IMR-90 (cell line): ENCODE measurements at regions not wholly inside any gene's neighbourhood (a gene's known extent, or its start where the extent isn't known, plus 50 kb on each side); places are given as distances from the start of the nearest gene placed in this dataset.

ENCODE experiments used
- ATAC-seq: fragments of 200-7000 bp; cut with Tn5 transposase; 2 replicates; pipeline ENCODE4 v1.9.1; 2020; ENCODE audit warnings: low read depth, mild to moderate bottlenecking, moderate library complexity
- BruUV-seq: library from RNA; stranded (reverse); fragments of 400-500 nt; replicated peaks from 2 replicates; lab custom pipeline; 2021; lab: Mats Ljungman, UMichigan
- CTCF ChIA-PET: fragments of 300-600 bp; formaldehyde crosslinking; extraction: SDS; loops from one replicate; lab custom pipeline; 2021; ENCODE audit warnings: antibody characterized with exemption; lab: Yijun Ruan, JAX
- POLR2A ChIA-PET: fragments of 300-600 bp; sonication (Branson Sonifier 250); formaldehyde crosslinking; loops from one replicate; lab custom pipeline; 2022; ENCODE audit warnings: antibody characterized with exemption; ENCODE audit not compliant: unreplicated experiment; lab: Charles Lee
- DNase-seq: peaks from one replicate; pipeline ENCODE4 v3.0.0; 2013
- H2AFZ ChIP-seq: replicated peaks from 2 replicates; pipeline ENCODE3; 2013; ENCODE audit warnings: low read length, mild to moderate bottlenecking; ENCODE audit not compliant: poor library complexity
- H2AK5ac ChIP-seq: 2 replicates; pipeline ENCODE4 v1.6.1; 2013; ENCODE audit warnings: low read depth, low read length, inconsistent platforms
- H2AK9ac ChIP-seq: replicated peaks from 2 replicates; pipeline ENCODE3; 2013; ENCODE audit warnings: mild to moderate bottlenecking, low read depth, low read length, moderate library complexity; ENCODE audit not compliant: poor library complexity
- H2BK120ac ChIP-seq: 2 replicates; pipeline ENCODE4 v1.6.1; 2013; ENCODE audit warnings: low read depth, low read length, inconsistent platforms
- H2BK15ac ChIP-seq: 3 replicates; pipeline ENCODE4 v1.6.1; 2013; ENCODE audit warnings: low read depth, low read length, inconsistent platforms
- H2BK20ac ChIP-seq: 2 replicates; pipeline ENCODE4 v1.6.1; 2013; ENCODE audit warnings: low read depth, mild to moderate bottlenecking, inconsistent platforms, low read length, moderate library complexity
- H2BK5ac ChIP-seq: 2 replicates; pipeline ENCODE4 v1.6.1; 2013; ENCODE audit warnings: mild to moderate bottlenecking, low read depth, low read length, inconsistent platforms; ENCODE audit not compliant: poor library complexity, severe bottlenecking
- H3K14ac ChIP-seq: replicated peaks from 2 replicates; pipeline ENCODE4 v1.6.1; 2013; ENCODE audit warnings: low read depth, low read length, inconsistent platforms
- H3K18ac ChIP-seq: 2 replicates; pipeline ENCODE4 v1.6.1; 2013; ENCODE audit warnings: low read depth, low read length, control low read depth
- H3K23ac ChIP-seq: 2 replicates; pipeline ENCODE4 v1.6.1; 2013; ENCODE audit warnings: low read depth, low read length, inconsistent platforms
- H3K27ac ChIP-seq: 2 replicates; pipeline ENCODE4 v1.5.1; 2013; ENCODE audit warnings: mild to moderate bottlenecking, control low read depth, low read length; ENCODE audit not compliant: insufficient read depth
- H3K27me3 ChIP-seq: 2 replicates; pipeline ENCODE4 v1.6.1; 2013; ENCODE audit warnings: low read length; ENCODE audit not compliant: control insufficient read depth, insufficient read depth
- H3K36me3 ChIP-seq: 2 replicates; pipeline ENCODE4 v1.6.1; 2013; ENCODE audit warnings: low read length, mixed read lengths; ENCODE audit not compliant: control insufficient read depth, insufficient read depth
- H3K4ac ChIP-seq: 2 replicates; pipeline ENCODE4 v1.6.1; 2013; ENCODE audit warnings: low read depth, low read length, inconsistent platforms
- H3K4me1 ChIP-seq: 2 replicates; pipeline ENCODE4 v1.6.1; 2013; ENCODE audit warnings: low read length, mixed read lengths; ENCODE audit not compliant: control insufficient read depth, insufficient read depth
- H3K4me2 ChIP-seq: 2 replicates; pipeline ENCODE4 v1.6.1; 2013; ENCODE audit warnings: low read depth, mild to moderate bottlenecking, control low read depth, low read length, moderate library complexity
- H3K4me3 ChIP-seq: 2 replicates; pipeline ENCODE4 v1.5.1; 2013; ENCODE audit warnings: low read depth, mild to moderate bottlenecking, control low read depth, low read length, moderate library complexity; ENCODE audit not compliant: insufficient read depth
- H3K56ac ChIP-seq: 2 replicates; pipeline ENCODE4 v1.6.1; 2013; ENCODE audit warnings: low read length, inconsistent platforms; ENCODE audit not compliant: insufficient read depth; ENCODE audit errors: extremely low read depth
- H3K79me1 ChIP-seq, 2 experiments: 2 replicates each; pipeline ENCODE4 v1.6.1; 2013; ENCODE audit warnings: low read length in 2 of 2, inconsistent platforms in 1 of 2, low read depth in 1 of 2
- H3K9ac ChIP-seq: 2 replicates; pipeline ENCODE4 v1.6.1; 2013; ENCODE audit warnings: low read depth, low read length, control low read depth
- H3K9me1 ChIP-seq: 2 replicates; pipeline ENCODE4 v1.6.1; 2013; ENCODE audit warnings: low read length, inconsistent platforms; ENCODE audit not compliant: insufficient read depth
- H3K9me3 ChIP-seq: 2 replicates; pipeline ENCODE4 v1.6.1; 2013; ENCODE audit warnings: low read length; ENCODE audit not compliant: control insufficient read depth, insufficient read depth
- H4K20me1 ChIP-seq: 2 replicates; pipeline ENCODE4 v1.6.1; 2013; ENCODE audit warnings: low read length, inconsistent platforms; ENCODE audit not compliant: insufficient read depth
- H4K5ac ChIP-seq: 2 replicates; pipeline ENCODE4 v1.6.1; 2013; ENCODE audit warnings: mild to moderate bottlenecking, low read depth, low read length, control low read depth
- H4K8ac ChIP-seq, 2 experiments: 2 replicates each; pipeline ENCODE4 v1.6.1; 2013; ENCODE audit warnings: low read depth in 2 of 2, low read length in 2 of 2, control low read depth in 1 of 2, inconsistent platforms in 1 of 2
- H4K91ac ChIP-seq: 2 replicates; pipeline ENCODE4 v1.6.1; 2013; ENCODE audit warnings: low read depth, low read length, inconsistent platforms; ENCODE audit not compliant: insufficient read depth
- BHLHE40 ChIP-seq: fragments of 150-350 bp; IDR thresholded peaks from 2 replicates; pipeline ENCODE4 v1.6.1; 2016; ENCODE audit warnings: mild to moderate bottlenecking, low read depth, low read length
- dilution Hi-C: fragments of 300-500 bp; cut with HindIII; formaldehyde crosslinking; loops from one replicate; pipeline ENCODE4 v1.14.3; 2018; ENCODE audit warnings: low sequenced_read_pairs; ENCODE audit not compliant: unreplicated experiment
- in situ Hi-C: fragments of 300-500 bp; cut with MboI; formaldehyde crosslinking; loops from 3 replicates; pipeline ENCODE4 v1.14.3; 2019; ENCODE audit warnings: low sequenced_read_pairs, inconsistent platforms, mixed read lengths
- intact Hi-C: fragments of 100-400 bp; cut with micrococcal nuclease; formaldehyde crosslinking; loops from 2 replicates; pipeline ENCODE4 v1.10.0; 2022
- TF ChIP-seq, protein P1 (sequence below): fragments of 150-350 bp; IDR thresholded peaks from 2 replicates; pipeline ENCODE4 v1.6.1; 2016; ENCODE audit warnings: low read depth, mild to moderate bottlenecking, low read length, moderate library complexity, borderline replicate concordance

DNA sequence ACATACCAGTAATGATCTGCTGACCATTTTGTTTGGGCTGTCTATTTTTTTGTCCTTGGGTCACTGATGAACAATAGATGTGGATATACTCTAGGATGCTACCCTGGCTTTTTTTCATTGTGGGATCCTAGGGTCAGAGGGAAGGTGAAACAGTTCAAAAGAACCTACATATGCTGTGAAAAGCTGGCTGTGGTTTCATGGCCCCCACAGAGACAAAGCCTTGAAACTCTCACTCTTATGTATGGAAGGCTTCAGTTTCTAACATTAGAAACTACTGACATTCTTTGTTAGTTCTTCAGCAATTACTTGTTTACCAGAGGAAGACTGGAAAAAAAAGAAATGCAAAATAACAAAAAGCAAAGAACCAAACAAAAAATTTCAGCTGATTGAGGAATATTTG lies 250.7 kb downstream of the FAT3 start:
- ATAC-seq (no peak), DNase-seq (no peak)
- no peak for TF ChIP-seq BHLHE40
- TF ChIP-seq, protein P1, sequence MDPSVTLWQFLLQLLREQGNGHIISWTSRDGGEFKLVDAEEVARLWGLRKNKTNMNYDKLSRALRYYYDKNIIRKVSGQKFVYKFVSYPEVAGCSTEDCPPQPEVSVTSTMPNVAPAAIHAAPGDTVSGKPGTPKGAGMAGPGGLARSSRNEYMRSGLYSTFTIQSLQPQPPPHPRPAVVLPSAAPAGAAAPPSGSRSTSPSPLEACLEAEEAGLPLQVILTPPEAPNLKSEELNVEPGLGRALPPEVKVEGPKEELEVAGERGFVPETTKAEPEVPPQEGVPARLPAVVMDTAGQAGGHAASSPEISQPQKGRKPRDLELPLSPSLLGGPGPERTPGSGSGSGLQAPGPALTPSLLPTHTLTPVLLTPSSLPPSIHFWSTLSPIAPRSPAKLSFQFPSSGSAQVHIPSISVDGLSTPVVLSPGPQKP, result no peak
- H2BK15ac ChIP-seq, result no peak overlapping the region
- H3K9ac ChIP-seq, result no peak overlapping the region
- H4K20me1 ChIP-seq, result no peaks in the 10 kb centered on the region
- no peak overlapping the region for H4K91ac ChIP-seq
- H3K9me1 ChIP-seq, result no peaks in the 10 kb centered on the region
- no peaks in the 10 kb centered on the region for H3K27me3 ChIP-seq
- H3K14ac ChIP-seq, result no peak overlapping the region
- no peak overlapping the region for H2BK5ac ChIP-seq
- no peak overlapping the region for H3K4me2 ChIP-seq
- H2BK20ac ChIP-seq, result no peak overlapping the region
- CTCF ChIA-PET, result no interaction called here
- H2AK9ac ChIP-seq, result no peak overlapping the region
- no peak overlapping the region for H2BK120ac ChIP-seq
- no peaks in the 10 kb centered on the region for H3K36me3 ChIP-seq
- no peak overlapping the region for H3K27ac ChIP-seq
- POLR2A ChIA-PET, result no interaction called here
- no peak overlapping the region for H2AK5ac ChIP-seq
- H3K79me1 ChIP-seq, result no peaks in the 10 kb centered on the region
- intact Hi-C loops, result no loop called here
- H4K8ac ChIP-seq, result no peak overlapping the region
- no TSS peak for BruUV-seq
- no peak overlapping the region for H3K18ac ChIP-seq
- dilution Hi-C loops, result no loop called here
- H3K23ac ChIP-seq, result no peak overlapping the region
- no peaks in the 10 kb centered on the region for H3K4me1 ChIP-seq
- H3K4me3 ChIP-seq, result no peak overlapping the region
- H4K5ac ChIP-seq, result no peak overlapping the region
- no peaks in the 10 kb centered on the region for H3K9me3 ChIP-seq
- H3K4ac ChIP-seq, result no peak overlapping the region
- H3K56ac ChIP-seq, result no peak overlapping the region
- in situ Hi-C loops, result no loop called here
- H2AFZ ChIP-seq, result no peak overlapping the region
